Keratinocyte (primary cell): ENCODE measurements at regions not wholly inside any gene's neighbourhood (a gene's known extent, or its start where the extent isn't known, plus 50 kb on each side); places are given as distances from the start of the nearest gene placed in this dataset.
"Not testable (repeated sequence)": the region's sequence is repeated elsewhere in the genome, so short reads cannot be mapped to it uniquely, and the experiment has no call there.

Experiments used
- EZH2 ChIP-seq: IDR thresholded peaks from one replicate; pipeline ENCODE4 v1.6.1; 2012; ENCODE audit warnings: inconsistent platforms, mild to moderate bottlenecking, low read length, moderate library complexity
- TF ChIP-seq, protein P1 (sequence below), 3 experiments: IDR thresholded peaks in 1 of 3; conservative IDR thresholded peaks in 1 of 3; optimal IDR thresholded peaks in 1 of 3; 2 replicates in 2 of 3; 3 replicates in 1 of 3; pipeline versions ENCODE3 to v1.5.1; 2011; ENCODE audit warnings: low read length in 3 of 3, mild to moderate bottlenecking in 3 of 3, moderate library complexity in 2 of 3, control low read depth in 1 of 3, inconsistent platforms in 1 of 3; ENCODE audit not compliant: insufficient read depth in 2 of 3; ENCODE audit errors: extremely low read depth in 1 of 3

DNA sequence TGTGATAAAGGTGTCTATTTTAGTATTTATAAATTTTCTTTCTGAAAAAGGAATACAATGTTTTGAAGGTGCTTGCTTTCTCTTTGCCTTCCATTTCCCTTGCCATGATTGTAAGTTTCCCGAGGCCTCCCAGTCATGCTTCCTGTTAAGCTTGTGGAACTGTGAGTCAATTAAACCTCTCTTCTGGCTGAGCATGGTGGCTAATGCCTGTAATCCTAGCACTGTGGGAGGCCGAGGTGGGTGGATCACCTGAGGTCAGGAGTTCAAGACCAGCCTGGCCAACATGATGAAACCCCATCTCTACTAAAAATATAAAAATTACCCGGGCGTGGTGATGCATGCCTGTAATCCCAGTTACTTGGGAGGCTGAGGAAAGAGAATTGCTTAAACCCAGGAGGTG is 187.7 kb downstream of the C9orf152 start:
- TF ChIP-seq, protein P1, sequence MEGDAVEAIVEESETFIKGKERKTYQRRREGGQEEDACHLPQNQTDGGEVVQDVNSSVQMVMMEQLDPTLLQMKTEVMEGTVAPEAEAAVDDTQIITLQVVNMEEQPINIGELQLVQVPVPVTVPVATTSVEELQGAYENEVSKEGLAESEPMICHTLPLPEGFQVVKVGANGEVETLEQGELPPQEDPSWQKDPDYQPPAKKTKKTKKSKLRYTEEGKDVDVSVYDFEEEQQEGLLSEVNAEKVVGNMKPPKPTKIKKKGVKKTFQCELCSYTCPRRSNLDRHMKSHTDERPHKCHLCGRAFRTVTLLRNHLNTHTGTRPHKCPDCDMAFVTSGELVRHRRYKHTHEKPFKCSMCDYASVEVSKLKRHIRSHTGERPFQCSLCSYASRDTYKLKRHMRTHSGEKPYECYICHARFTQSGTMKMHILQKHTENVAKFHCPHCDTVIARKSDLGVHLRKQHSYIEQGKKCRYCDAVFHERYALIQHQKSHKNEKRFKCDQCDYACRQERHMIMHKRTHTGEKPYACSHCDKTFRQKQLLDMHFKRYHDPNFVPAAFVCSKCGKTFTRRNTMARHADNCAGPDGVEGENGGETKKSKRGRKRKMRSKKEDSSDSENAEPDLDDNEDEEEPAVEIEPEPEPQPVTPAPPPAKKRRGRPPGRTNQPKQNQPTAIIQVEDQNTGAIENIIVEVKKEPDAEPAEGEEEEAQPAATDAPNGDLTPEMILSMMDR (optimal IDR thresholded peaks at IDR 0.05 in 1 of 3, IDR thresholded peaks at IDR 0.05 in 1 of 3, conservative IDR thresholded peaks at IDR 0.05 in 1 of 3; ENCODE audit: extremely low read depth in 1 of 3, insufficient read depth in 2 of 3, low read length in 3 of 3): not testable (repeated sequence)
- TF ChIP-seq EZH2: not testable (repeated sequence)
